Thymus (tissue), 11 donors: ENCODE measurements at regions not wholly inside any gene's neighbourhood (a gene's known extent, or its start where the extent isn't known, plus 50 kb on each side); places are given as distances from the start of the nearest gene placed in this dataset.

ENCODE experiments used
- DNase-seq, 9 donors: peaks; one replicate each; pipeline ENCODE4 v3.0.0-alpha.2; 2013; ENCODE audit warnings: low spot score in 9 of 9, low read depth in 6 of 9, missing footprints in 1 of 9
- H3K27ac ChIP-seq, 2 donors: one replicate each; pipeline ENCODE4 v1.5.1; 2013; ENCODE audit warnings: control low read depth in 1 of 2, low read depth in 1 of 2, low read length in 1 of 2, mild to moderate bottlenecking in 1 of 2, moderate library complexity in 1 of 2
- H3K27me3 ChIP-seq, 2 donors: one replicate each; pipeline ENCODE4 v1.5.1; 2013; ENCODE audit warnings: low read length in 1 of 2; ENCODE audit not compliant: control insufficient read depth in 2 of 2, insufficient read depth in 1 of 2
- H3K36me3 ChIP-seq, 2 donors: one replicate each; pipeline ENCODE4 v1.5.1; 2013; ENCODE audit warnings: low read length in 1 of 2, mild to moderate bottlenecking in 1 of 2, moderate library complexity in 1 of 2; ENCODE audit not compliant: control insufficient read depth in 2 of 2, insufficient read depth in 2 of 2
- H3K4me1 ChIP-seq, 2 donors: one replicate each; pipeline ENCODE4 v1.5.1; 2013; ENCODE audit warnings: low read length in 2 of 2; ENCODE audit not compliant: control insufficient read depth in 2 of 2, insufficient read depth in 2 of 2
- H3K4me3 ChIP-seq, 2 donors: one replicate each; pipeline ENCODE4 v1.5.1; 2013; ENCODE audit warnings: low read length in 2 of 2, control low read depth in 1 of 2, mild to moderate bottlenecking in 1 of 2
- H3K9me3 ChIP-seq, 2 donors: one replicate each; pipeline ENCODE4 v1.5.1; 2013; ENCODE audit warnings: low read length in 1 of 2, mild to moderate bottlenecking in 1 of 2; ENCODE audit not compliant: control insufficient read depth in 2 of 2, insufficient read depth in 1 of 2
- WGBS: extraction: QIAGEN DNeasy Blood & Tissue Kit; methylation state at CpG from one replicate; pipeline ENCODE4 v1.1.7; 2013; 5-methylcytosine and 5-hydroxymethylcytosine counted together
- donor health status: healthy.

DNA sequence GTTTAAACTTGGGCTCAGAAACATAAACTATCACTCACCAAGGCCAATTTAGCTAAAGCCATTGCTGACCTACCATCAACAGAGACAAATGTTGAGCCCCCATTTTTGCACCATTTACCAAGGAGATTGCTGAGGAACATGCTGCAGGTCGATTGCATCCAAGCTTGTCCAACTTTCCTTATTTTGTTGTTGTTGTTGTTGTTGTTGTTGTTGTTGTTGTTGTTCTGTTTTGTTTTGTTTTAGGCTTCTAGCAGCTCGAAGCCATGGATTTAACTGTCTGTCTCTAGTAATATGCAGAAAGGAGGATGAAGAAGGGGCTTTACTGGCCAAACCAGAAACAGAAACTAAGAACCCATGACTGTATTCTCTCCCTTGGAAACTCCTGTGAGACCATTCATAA, 571.5 kb downstream of the IRS1 start:
- no peaks in the 10 kb centered on the region for H3K27me3 ChIP-seq
- DNase-seq, result no peak
- H3K9me3 ChIP-seq, result no peaks in the 10 kb centered on the region
- no peaks in the 10 kb centered on the region for H3K36me3 ChIP-seq
- H3K4me1 ChIP-seq, result no peaks in the 10 kb centered on the region
- no peak overlapping the region for H3K27ac ChIP-seq
- H3K4me3 ChIP-seq, result no peak overlapping the region
- 73% methylated on average over 2 of the region's 2 CpGs for WGBS

DNA sequence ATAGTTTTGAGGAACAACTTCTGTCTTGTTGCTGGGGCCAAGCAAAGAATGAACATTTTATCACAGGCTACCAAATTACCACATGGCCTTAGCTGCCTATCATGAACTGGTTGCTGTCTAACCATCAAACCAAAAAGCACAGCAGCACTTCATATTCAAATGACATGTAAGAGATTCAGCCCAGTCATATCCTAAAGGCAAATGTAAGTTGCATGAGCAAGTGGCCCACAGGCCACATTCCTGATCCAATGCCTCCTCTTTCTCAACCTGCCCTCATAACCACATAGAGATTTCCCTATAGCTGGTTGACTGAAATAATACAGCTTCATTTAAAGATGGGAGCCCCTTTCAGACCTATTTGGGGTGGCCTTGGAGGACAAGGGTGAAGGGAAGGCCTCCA, 572.3 kb downstream of the IRS1 start:
- Histone ChIP-seq H3K36me3 (no peaks in the 10 kb centered on the region), H3K27me3 (no peaks in the 10 kb centered on the region), H3K4me1 (no peaks in the 10 kb centered on the region), H3K9me3 (no peaks in the 10 kb centered on the region), H3K4me3 (no peak overlapping the region), H3K27ac (no peak overlapping the region)
- DNase-seq, result no peak

- 95% methylated on average over 2 of the region's 2 CpGs for WGBS
- Histone ChIP-seq H3K9me3 (no peaks in the 10 kb centered on the region), H3K27ac (no peak overlapping the region), H3K4me3 (no peak overlapping the region), H3K4me1 (no peaks in the 10 kb centered on the region), H3K27me3 (no peaks in the 10 kb centered on the region), H3K36me3 (no peaks in the 10 kb centered on the region)
- no peak for DNase-seq
Observed at GRCh38 chr2:226223704-226224103, 575.9 kb downstream of the IRS1 start.

DNA sequence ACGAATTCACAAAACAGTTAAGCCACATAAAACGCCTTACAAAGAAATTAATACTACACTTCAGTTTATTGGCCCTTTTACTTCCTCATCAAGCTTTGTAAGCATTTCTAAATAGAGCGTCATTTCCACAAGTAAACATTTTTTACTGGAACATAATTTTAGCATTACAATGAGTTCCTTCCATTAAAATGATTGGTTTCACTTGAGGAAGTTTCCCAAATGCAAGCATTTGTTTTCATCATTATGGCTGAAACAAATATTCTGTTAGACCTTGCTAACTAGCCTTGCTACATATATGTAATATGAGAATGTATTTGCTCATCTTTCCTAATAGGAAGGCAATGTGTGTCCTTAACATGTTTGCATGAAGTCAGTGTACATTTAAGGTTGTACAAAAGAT, 579.1 kb downstream of the IRS1 start:
- 83% methylated on average over 3 of the region's 3 CpGs for WGBS
- Histone ChIP-seq H3K27ac (no peak overlapping the region), H3K4me1 (no peaks in the 10 kb centered on the region), H3K36me3 (no peaks in the 10 kb centered on the region), H3K4me3 (no peak overlapping the region), H3K9me3 (no peaks in the 10 kb centered on the region), H3K27me3 (no peaks in the 10 kb centered on the region)
- no peak for DNase-seq

DNA sequence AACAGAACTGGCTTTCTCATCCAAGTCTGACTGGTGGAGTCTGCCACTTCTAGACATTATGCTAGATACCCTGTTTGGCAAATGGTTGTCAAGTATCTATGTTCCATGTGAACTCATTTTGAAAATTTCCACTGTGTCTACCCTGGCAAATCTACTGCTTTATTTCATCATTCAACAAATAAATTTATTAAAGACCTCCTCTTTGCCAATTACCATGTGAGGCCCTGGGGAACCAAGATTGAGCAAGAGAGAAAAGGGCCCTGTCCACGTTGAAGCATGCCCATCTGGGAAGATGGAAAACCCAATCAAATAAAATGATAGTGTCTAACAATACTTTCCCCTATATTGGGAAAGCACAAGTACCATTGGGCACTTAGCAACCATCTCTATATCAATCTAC, 582.4 kb downstream of the IRS1 start:
- no peaks in the 10 kb centered on the region for H3K9me3 ChIP-seq
- H3K27ac ChIP-seq, result no peak overlapping the region
- no peaks in the 10 kb centered on the region for H3K4me1 ChIP-seq
- H3K27me3 ChIP-seq, result no peaks in the 10 kb centered on the region
- no peaks in the 10 kb centered on the region for H3K36me3 ChIP-seq
- no peak for DNase-seq
- WGBS, result 84% methylated on average over 1 of the region's 1 CpG
- no peak overlapping the region for H3K4me3 ChIP-seq

GRCh38 chr2:226216575-226216974, 583.0 kb downstream of the IRS1 start:
- no peaks in the 10 kb centered on the region for H3K36me3 ChIP-seq
- H3K9me3 ChIP-seq, result no peaks in the 10 kb centered on the region
- no peaks in the 10 kb centered on the region for H3K27me3 ChIP-seq
- no peak overlapping the region for H3K4me3 ChIP-seq
- H3K27ac ChIP-seq, result no peak overlapping the region
- 94% methylated on average over 6 of the region's 6 CpGs for WGBS
- no peak for DNase-seq
- no peaks in the 10 kb centered on the region for H3K4me1 ChIP-seq

DNA sequence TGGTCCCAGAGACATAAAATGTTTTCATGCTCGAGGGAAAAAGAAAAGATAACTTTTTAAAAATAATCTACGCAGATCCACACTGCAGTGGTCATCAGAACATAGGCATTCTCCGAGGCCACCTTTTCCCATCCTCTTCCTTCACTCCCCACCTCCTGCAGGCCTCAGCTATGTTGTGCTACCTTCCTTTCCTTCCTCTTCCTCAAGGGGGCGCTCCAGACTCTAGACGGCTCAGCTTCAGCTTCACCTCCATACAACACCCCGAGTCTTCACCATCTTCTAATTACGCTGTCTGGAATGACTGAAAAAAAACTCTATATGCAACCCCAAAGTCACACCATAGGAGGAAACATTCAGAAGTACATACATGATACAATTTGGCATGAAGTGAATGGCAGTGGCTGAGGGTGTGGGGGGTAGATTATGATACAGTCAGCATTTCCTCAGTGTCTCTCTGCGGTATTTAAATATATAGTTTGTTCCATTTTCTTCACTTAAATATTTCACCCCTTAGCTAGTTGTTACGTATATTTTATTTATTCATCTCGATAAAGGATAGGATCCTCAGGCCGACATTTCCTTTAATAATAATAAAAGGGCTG, 583.6 kb downstream of the IRS1 start:
- H3K4me1 ChIP-seq, result no peaks in the 10 kb centered on the region
- no peaks in the 10 kb centered on the region for H3K27me3 ChIP-seq
- no peaks in the 10 kb centered on the region for H3K36me3 ChIP-seq
- H3K27ac ChIP-seq, result no peak overlapping the region
- no peak overlapping the region for H3K4me3 ChIP-seq
- WGBS, result 55% methylated on average over 11 of the region's 11 CpGs
- DNase-seq, result peak; percentile 16 to 73 (median 46)
- no peaks in the 10 kb centered on the region for H3K9me3 ChIP-seq

GRCh38 chr2:226213717-226214116, 585.9 kb downstream of the IRS1 start:
- H3K4me3 ChIP-seq, result no peak overlapping the region
- H3K36me3 ChIP-seq, result no peaks in the 10 kb centered on the region
- H3K4me1 ChIP-seq, result no peaks in the 10 kb centered on the region
- no peak overlapping the region for H3K27ac ChIP-seq
- no peaks in the 10 kb centered on the region for H3K27me3 ChIP-seq
- 90% methylated on average over 4 of the region's 4 CpGs for WGBS
- no peak for DNase-seq
- H3K9me3 ChIP-seq, result no peaks in the 10 kb centered on the region

DNA sequence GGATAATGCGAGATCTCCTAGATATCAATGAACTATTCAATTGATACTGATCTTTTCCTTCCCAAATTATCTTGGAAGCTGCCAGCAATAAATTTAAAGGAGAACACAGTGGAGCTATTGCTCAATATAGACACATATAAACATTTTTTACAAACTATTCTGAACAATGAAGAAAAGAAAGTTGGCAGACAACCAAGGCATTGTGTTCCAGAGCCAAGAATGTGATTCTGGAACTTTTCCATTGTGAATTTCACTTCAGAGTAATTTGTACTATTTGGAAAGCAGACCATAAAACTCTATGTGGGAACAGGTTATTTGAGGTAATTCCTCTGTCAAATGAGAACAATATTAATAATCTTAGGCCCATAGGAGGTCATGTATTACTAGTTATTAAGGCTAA, 588.2 kb downstream of the IRS1 start:
- Histone ChIP-seq H3K27me3 (no peaks in the 10 kb centered on the region), H3K27ac (no peak overlapping the region), H3K36me3 (no peaks in the 10 kb centered on the region), H3K9me3 (no peaks in the 10 kb centered on the region), H3K4me1 (no peaks in the 10 kb centered on the region), H3K4me3 (no peak overlapping the region)
- 87% methylated on average over 1 of the region's 1 CpG for WGBS
- peak in 1 of 9 donors; percentile 15 for DNase-seq

DNA sequence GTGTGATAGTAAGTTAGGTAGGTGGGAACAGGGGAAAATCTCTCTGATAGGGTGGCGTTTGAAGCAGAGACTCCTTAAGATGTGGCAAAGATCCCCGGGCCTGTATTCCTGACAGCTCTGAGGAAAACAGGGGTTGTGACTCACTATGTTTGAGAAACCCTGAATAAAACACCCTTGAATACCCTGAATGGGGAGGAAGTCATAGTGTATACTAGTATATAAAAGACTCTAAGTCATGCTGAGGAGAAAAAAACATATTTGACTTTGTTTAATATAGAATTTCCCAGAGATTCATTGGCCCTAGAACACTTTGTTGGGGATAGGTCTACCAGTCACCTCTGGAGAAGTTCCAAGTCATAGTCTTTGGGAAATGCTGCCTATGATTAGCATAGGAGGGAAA, 590.9 kb downstream of the IRS1 start:
- H3K27me3 ChIP-seq, result no peaks in the 10 kb centered on the region
- H3K27ac ChIP-seq, result no peak overlapping the region
- no peak for DNase-seq
- H3K4me1 ChIP-seq, result no peaks in the 10 kb centered on the region
- H3K9me3 ChIP-seq, result no peaks in the 10 kb centered on the region
- 82% methylated on average over 2 of the region's 2 CpGs for WGBS
- no peaks in the 10 kb centered on the region for H3K36me3 ChIP-seq
- H3K4me3 ChIP-seq, result no peak overlapping the region
